NT2/D1 (cell line): ENCODE measurements at regions not wholly inside any gene's neighbourhood (a gene's known extent, or its start where the extent isn't known, plus 50 kb on each side); places are given as distances from the start of the nearest gene placed in this dataset.

Source experiments
- DNase-seq: peaks from one replicate; pipeline ENCODE4 v3.0.0-alpha.2; 2011; ENCODE audit warnings: low read depth, low spot score
- H3K27me3 ChIP-seq: 2 replicates; pipeline ENCODE4 v1.6.0; 2011; ENCODE audit warnings: mild to moderate bottlenecking; ENCODE audit not compliant: insufficient read length, insufficient read depth
- H3K36me3 ChIP-seq: 2 replicates; pipeline ENCODE4 v1.6.1; 2011; ENCODE audit warnings: mild to moderate bottlenecking, low read length, mixed read lengths; ENCODE audit not compliant: insufficient read depth, insufficient read length
- H3K4me1 ChIP-seq: 2 replicates; pipeline ENCODE4 v1.5.1; 2011; ENCODE audit not compliant: insufficient read depth, insufficient read length
- H3K4me3 ChIP-seq: 2 replicates; pipeline ENCODE4 v1.5.1; 2011; ENCODE audit warnings: low read depth; ENCODE audit not compliant: insufficient read length
- H3K9ac ChIP-seq: 2 replicates; pipeline ENCODE4 v1.6.0; 2011; ENCODE audit warnings: low read depth; ENCODE audit not compliant: insufficient read length
- H3K9me3 ChIP-seq: 2 replicates; pipeline ENCODE4 v1.5.1; 2011; ENCODE audit warnings: mild to moderate bottlenecking, low read length; ENCODE audit not compliant: insufficient read depth
- SUZ12 ChIP-seq: IDR thresholded peaks from 2 replicates; pipeline ENCODE4 v1.6.1; 2011; ENCODE audit not compliant: insufficient read length, insufficient read depth; ENCODE audit errors: extremely low read depth
- YY1 ChIP-seq: IDR thresholded peaks from 2 replicates; pipeline ENCODE4 v1.6.1; 2011; ENCODE audit not compliant: insufficient read length, insufficient read depth
- ZNF274 ChIP-seq: IDR thresholded peaks from 2 replicates; pipeline ENCODE4 v1.6.1; 2011; ENCODE audit warnings: mild to moderate bottlenecking, low read depth, low read length

DNA sequence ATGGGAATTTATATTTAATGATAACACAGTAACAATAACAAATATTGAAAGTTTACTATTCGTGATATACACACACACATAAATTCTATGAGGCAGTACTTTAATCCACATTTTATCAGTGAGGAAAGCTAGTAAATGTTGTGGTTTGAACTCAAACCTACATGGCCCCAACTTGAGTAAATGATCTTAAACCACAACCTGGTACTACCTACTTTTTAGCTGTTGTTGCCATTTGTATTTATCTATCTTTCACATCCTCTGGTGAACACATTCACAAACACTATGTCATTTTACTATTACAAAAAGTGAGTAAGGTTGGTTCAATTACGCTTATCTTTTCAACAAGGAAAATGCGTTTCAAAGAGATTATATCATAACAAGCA lies 186.1 kb downstream of the SMC2 start:
- no peaks in the 10 kb centered on the region for H3K9me3 ChIP-seq
- H3K4me1 ChIP-seq: no peaks in the 10 kb centered on the region
- no peaks in the 10 kb centered on the region for H3K27me3 ChIP-seq
- no peak overlapping the region for H3K9ac ChIP-seq
- TF ChIP-seq ZNF274 (no peak), YY1 (no peak), SUZ12 (no peak)
- H3K4me3 ChIP-seq: no peak overlapping the region
- H3K36me3 ChIP-seq: no peaks in the 10 kb centered on the region
- no peak for DNase-seq

GRCh38 chr9:104280711-104281110 lies 186.6 kb downstream of the SMC2 start:
- H3K36me3 ChIP-seq: no peaks in the 10 kb centered on the region
- H3K27me3 ChIP-seq: no peaks in the 10 kb centered on the region

GRCh38 chr9:104286187-104286586 lies 192.1 kb downstream of the SMC2 start:
- no peak for DNase-seq
- Histone ChIP-seq H3K27me3 (no peaks in the 10 kb centered on the region), H3K9me3 (no peaks in the 10 kb centered on the region), H3K4me1 (no peaks in the 10 kb centered on the region), H3K4me3 (no peak overlapping the region), H3K36me3 (no peaks in the 10 kb centered on the region), H3K9ac (no peak overlapping the region)
- TF ChIP-seq YY1 (no peak), ZNF274 (no peak), SUZ12 (no peak)

More at GRCh38 chr9:104280711-104281110, 186.6 kb downstream of the SMC2 start:
- H3K4me3 ChIP-seq: no peak overlapping the region
- no peaks in the 10 kb centered on the region for H3K4me1 ChIP-seq
- H3K9me3 ChIP-seq: no peaks in the 10 kb centered on the region
- no peak for DNase-seq
- no peak for TF ChIP-seq SUZ12
- no peak for TF ChIP-seq YY1
- no peak for TF ChIP-seq ZNF274
- H3K9ac ChIP-seq: no peak overlapping the region

DNA sequence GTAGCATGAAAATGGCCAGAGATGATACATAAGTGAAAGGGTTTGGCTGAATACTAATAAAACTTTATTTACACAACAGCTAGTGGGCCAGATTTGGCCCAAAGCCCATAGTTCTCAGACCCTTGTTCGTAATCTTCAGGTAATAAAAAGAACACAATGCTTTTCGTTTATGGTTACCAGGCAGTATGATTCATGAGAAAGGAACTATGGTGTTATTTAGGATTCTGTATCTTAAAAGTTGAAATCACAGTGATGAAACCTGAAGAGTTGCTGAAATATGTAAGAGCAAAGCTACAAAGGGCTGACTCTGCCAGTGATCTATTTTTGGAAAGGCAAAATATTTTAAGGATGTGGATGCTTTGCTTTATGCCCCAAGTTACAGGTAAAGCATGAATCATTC lies 192.7 kb downstream of the SMC2 start:
- TF ChIP-seq SUZ12: no peak
- TF ChIP-seq YY1: no peak
- TF ChIP-seq ZNF274: no peak
- Histone ChIP-seq H3K4me3 (no peak overlapping the region), H3K36me3 (no peaks in the 10 kb centered on the region), H3K4me1 (no peaks in the 10 kb centered on the region), H3K27me3 (no peaks in the 10 kb centered on the region), H3K9ac (no peak overlapping the region), H3K9me3 (no peaks in the 10 kb centered on the region)
- no peak for DNase-seq

- H3K9ac ChIP-seq: no peak overlapping the region
- H3K4me3 ChIP-seq: no peak overlapping the region
- no peak for DNase-seq
- H3K9me3 ChIP-seq: no peaks in the 10 kb centered on the region
- H3K4me1 ChIP-seq: no peaks in the 10 kb centered on the region
- no peaks in the 10 kb centered on the region for H3K36me3 ChIP-seq
- no peaks in the 10 kb centered on the region for H3K27me3 ChIP-seq
- TF ChIP-seq YY1 (no peak), ZNF274 (no peak), SUZ12 (no peak)
These were observed 193.3 kb downstream of the SMC2 start for GRCh38 chr9:104287253-104287878.

GRCh38 chr9:104293877-104294276 lies 199.8 kb downstream of the SMC2 start:
- no peak for DNase-seq
- Histone ChIP-seq H3K9me3 (no peaks in the 10 kb centered on the region), H3K9ac (no peak overlapping the region), H3K27me3 (no peaks in the 10 kb centered on the region), H3K36me3 (no peaks in the 10 kb centered on the region), H3K4me1 (no peaks in the 10 kb centered on the region), H3K4me3 (no peak overlapping the region)
- TF ChIP-seq SUZ12 (no peak), YY1 (no peak), ZNF274 (no peak)

DNA sequence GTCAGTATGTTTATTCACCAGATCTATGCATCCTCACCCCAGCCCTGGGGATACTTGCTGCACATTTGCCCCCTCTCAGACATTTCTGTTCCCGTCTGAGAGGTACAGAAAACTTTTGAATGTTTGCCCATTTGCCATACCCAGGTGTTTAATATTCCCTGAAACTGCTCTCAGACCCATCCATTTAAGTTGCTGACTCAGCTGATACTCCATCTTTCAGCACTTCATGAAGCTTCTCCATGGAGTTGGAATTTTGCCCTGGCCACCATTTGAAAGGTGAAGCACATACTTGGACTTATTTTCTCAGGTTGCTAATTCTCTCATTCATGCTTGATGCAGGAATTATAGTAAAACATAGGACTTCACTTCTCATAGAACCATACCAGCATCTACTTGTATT lies 203.9 kb upstream of the OR13F1 start:
- TF ChIP-seq YY1: no peak
- no peak for TF ChIP-seq SUZ12
- no peak for TF ChIP-seq ZNF274
- H3K36me3 ChIP-seq: no peaks in the 10 kb centered on the region
- no peak overlapping the region for H3K9ac ChIP-seq
- no peaks in the 10 kb centered on the region for H3K4me1 ChIP-seq
- no peak overlapping the region for H3K4me3 ChIP-seq
- no peaks in the 10 kb centered on the region for H3K27me3 ChIP-seq
- DNase-seq: no peak
- no peaks in the 10 kb centered on the region for H3K9me3 ChIP-seq

DNA sequence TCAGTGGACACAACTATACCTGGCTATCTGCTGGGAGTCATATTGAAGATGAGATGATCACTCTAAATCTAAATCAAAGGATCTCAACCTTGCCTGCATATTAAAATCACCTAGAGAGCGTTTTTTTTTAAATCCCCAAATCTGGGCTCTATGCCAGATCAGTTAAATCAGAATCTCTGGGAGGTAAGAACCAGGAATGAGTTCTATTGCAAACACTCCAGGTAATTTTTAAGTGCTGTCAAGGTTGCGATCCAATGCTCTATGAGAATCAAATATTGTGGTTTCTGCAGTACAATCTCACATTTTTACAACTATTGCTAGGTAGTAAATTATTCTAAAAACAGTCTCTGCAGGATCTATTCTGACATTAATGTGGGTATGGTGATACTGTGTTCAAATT lies 202.3 kb upstream of the OR13F1 start:
- Histone ChIP-seq H3K36me3 (no peaks in the 10 kb centered on the region), H3K4me3 (no peak overlapping the region), H3K9me3 (no peaks in the 10 kb centered on the region), H3K4me1 (no peaks in the 10 kb centered on the region), H3K27me3 (no peaks in the 10 kb centered on the region), H3K9ac (no peak overlapping the region)
- no peak for DNase-seq
- no peak for TF ChIP-seq ZNF274
- TF ChIP-seq SUZ12: no peak
- TF ChIP-seq YY1: no peak
